Smooth muscle cell (in vitro differentiated cells): ENCODE measurements at regions not wholly inside any gene's neighbourhood (a gene's known extent, or its start where the extent isn't known, plus 50 kb on each side); places are given as distances from the start of the nearest gene placed in this dataset.

Experiments used
- DNase-seq: peaks from one replicate; lab custom pipeline; 2025; ENCODE audit not compliant: unreplicated experiment; lab: John Stamatoyannopoulos, UW
- H2AFZ ChIP-seq: fragments of 200-600 bp; sonication (generic); 2 replicates; pipeline ENCODE4 v1.6.0; 2016; ENCODE audit warnings: antibody characterized with exemption, low read depth, mild to moderate bottlenecking
- H3F3A ChIP-seq: fragments of 200-600 bp; sonication (generic); 2 replicates; pipeline ENCODE4 v1.6.0; 2017; ENCODE audit warnings: antibody characterized with exemption, low read depth
- H3K27ac ChIP-seq: fragments of 200-600 bp; sonication (generic); 2 replicates; pipeline ENCODE4 v1.5.1; 2016; ENCODE audit warnings: low read depth, mild to moderate bottlenecking
- H3K27me3 ChIP-seq: fragments of 200-600 bp; sonication (generic); 2 replicates; pipeline ENCODE4 v1.6.1; 2016; ENCODE audit warnings: low read depth, mild to moderate bottlenecking
- H3K36me3 ChIP-seq: fragments of 200-600 bp; sonication (generic); 2 replicates; pipeline ENCODE4 v1.5.1; 2016; ENCODE audit warnings: low read depth
- H3K4me1 ChIP-seq: fragments of 200-600 bp; sonication (generic); 2 replicates; pipeline ENCODE4 v1.5.1; 2016; ENCODE audit warnings: low read depth
- H3K4me2 ChIP-seq: fragments of 200-600 bp; sonication (generic); 2 replicates; pipeline ENCODE4 v1.6.0; 2016; ENCODE audit warnings: mild to moderate bottlenecking
- H3K4me3 ChIP-seq: fragments of 200-600 bp; sonication (generic); 2 replicates; pipeline ENCODE4 v1.5.1; 2016; ENCODE audit warnings: mild to moderate bottlenecking
- H3K79me2 ChIP-seq: fragments of 200-600 bp; sonication (generic); 2 replicates; pipeline ENCODE4 v1.6.0; 2016; ENCODE audit warnings: low read depth, mild to moderate bottlenecking
- H3K9ac ChIP-seq: fragments of 200-600 bp; sonication (generic); 2 replicates; pipeline ENCODE4 v1.6.0; 2016; ENCODE audit warnings: low read depth
- H3K9me3 ChIP-seq: fragments of 200-600 bp; sonication (generic); replicated peaks from 2 replicates; pipeline ENCODE4 v1.5.1; 2016; ENCODE audit warnings: low read depth
- H4K20me1 ChIP-seq: fragments of 200-600 bp; sonication (generic); 2 replicates; pipeline ENCODE4 v1.6.0; 2016; ENCODE audit warnings: low read depth
- WGBS: methylation state at CpG from one replicate; pipeline ENCODE4 v1.1.7; 2016; ENCODE audit warnings: low lambda C conversion rate; 5-methylcytosine and 5-hydroxymethylcytosine counted together
- TF ChIP-seq, protein P1 (sequence below): fragments of 200-600 bp; sonication (generic); IDR thresholded peaks from 2 replicates; pipeline ENCODE4 v1.5.1; 2017; ENCODE audit warnings: borderline replicate concordance, mild to moderate bottlenecking, antibody characterized with exemption; ENCODE audit not compliant: insufficient read depth, poor library complexity, severe bottlenecking

GRCh38 chr20:39117491-39117890, 155.3 kb downstream of the DHX35 start:
- no peak for DNase-seq
- TF ChIP-seq, protein P1, sequence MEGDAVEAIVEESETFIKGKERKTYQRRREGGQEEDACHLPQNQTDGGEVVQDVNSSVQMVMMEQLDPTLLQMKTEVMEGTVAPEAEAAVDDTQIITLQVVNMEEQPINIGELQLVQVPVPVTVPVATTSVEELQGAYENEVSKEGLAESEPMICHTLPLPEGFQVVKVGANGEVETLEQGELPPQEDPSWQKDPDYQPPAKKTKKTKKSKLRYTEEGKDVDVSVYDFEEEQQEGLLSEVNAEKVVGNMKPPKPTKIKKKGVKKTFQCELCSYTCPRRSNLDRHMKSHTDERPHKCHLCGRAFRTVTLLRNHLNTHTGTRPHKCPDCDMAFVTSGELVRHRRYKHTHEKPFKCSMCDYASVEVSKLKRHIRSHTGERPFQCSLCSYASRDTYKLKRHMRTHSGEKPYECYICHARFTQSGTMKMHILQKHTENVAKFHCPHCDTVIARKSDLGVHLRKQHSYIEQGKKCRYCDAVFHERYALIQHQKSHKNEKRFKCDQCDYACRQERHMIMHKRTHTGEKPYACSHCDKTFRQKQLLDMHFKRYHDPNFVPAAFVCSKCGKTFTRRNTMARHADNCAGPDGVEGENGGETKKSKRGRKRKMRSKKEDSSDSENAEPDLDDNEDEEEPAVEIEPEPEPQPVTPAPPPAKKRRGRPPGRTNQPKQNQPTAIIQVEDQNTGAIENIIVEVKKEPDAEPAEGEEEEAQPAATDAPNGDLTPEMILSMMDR: no peak
- H3K27ac ChIP-seq: no peak overlapping the region
- H3K27me3 ChIP-seq: no peaks in the 10 kb centered on the region
- H3K79me2 ChIP-seq: no peaks in the 10 kb centered on the region
- H3K4me2 ChIP-seq: no peak overlapping the region
- no peaks in the 10 kb centered on the region for H4K20me1 ChIP-seq
- H3K36me3 ChIP-seq: no peaks in the 10 kb centered on the region
- no peak overlapping the region for H3K9ac ChIP-seq
- H2AFZ ChIP-seq: no peak overlapping the region
- no peaks in the 10 kb centered on the region for H3F3A ChIP-seq
- no peaks in the 10 kb centered on the region for H3K9me3 ChIP-seq
- peaks cover 2% of the 10 kb centered on the region for H3K4me1 ChIP-seq
- H3K4me3 ChIP-seq: no peak overlapping the region

- no peak overlapping the region for H3K9ac ChIP-seq
- no peaks in the 10 kb centered on the region for H3K79me2 ChIP-seq
- H3K36me3 ChIP-seq: no peaks in the 10 kb centered on the region
- H3K4me1 ChIP-seq: peaks cover 6% of the 10 kb centered on the region
- no peak overlapping the region for H3K27ac ChIP-seq
- 95% methylated on average over 2 of the region's 2 CpGs for WGBS
- peaks cover 3% of the 10 kb centered on the region for H3K27me3 ChIP-seq
- DNase-seq: no peak
- no peak overlapping the region for H3K4me3 ChIP-seq
- H3K4me2 ChIP-seq: no peak overlapping the region
- no peaks in the 10 kb centered on the region for H3K9me3 ChIP-seq
- no peak overlapping the region for H2AFZ ChIP-seq
- no peaks in the 10 kb centered on the region for H4K20me1 ChIP-seq
- TF ChIP-seq, protein P1: no peak
- H3F3A ChIP-seq: no peaks in the 10 kb centered on the region
These were observed 153.9 kb downstream of the DHX35 start for GRCh38 chr20:39116020-39116419.

DNA sequence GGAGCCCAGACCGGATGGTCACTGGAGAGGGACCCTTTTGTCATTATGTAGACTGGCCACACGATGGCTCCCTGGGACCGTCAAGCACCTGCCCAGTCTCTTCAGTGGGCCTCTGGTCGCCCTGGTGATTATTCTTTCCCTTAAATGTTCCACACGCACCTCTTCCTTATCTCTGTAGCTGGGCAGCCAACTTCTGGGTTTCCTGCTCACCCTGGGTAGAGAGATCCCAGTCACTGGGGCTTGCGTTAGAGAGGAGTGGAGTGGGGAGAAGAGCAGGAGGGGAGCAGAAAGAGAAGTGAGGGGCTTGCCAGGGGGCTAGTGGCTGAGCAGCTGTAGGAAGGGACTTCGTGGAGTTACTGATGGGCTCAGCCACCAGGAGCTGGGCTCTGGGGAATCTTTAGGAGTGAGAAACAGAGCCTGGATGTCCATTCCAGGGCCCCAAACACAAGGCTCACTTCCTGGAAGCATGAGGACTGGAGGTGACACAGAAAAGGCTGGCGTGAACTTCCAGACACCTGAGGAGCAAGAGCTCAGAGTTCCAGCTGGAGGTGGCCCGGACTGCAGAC, 150.1 kb downstream of the DHX35 start:
- Histone ChIP-seq H3K27ac (no peak overlapping the region), H3K27me3 (peaks cover 12% of the 10 kb centered on the region), H3K36me3 (no peaks in the 10 kb centered on the region), H3K4me1 (peaks cover 11% of the 10 kb centered on the region), H3K4me2 (peak overlapping the region; percentile 45), H3K9ac (no peak overlapping the region), H3K79me2 (no peaks in the 10 kb centered on the region), H2AFZ (no peak overlapping the region), H3K4me3 (no peak overlapping the region), H3K9me3 (no peaks in the 10 kb centered on the region), H3F3A (no peaks in the 10 kb centered on the region), H4K20me1 (no peaks in the 10 kb centered on the region)
- TF ChIP-seq, protein P1: peak; percentile 66
- peak; percentile 11 for DNase-seq
- WGBS: 32% methylated on average over 9 of the region's 9 CpGs

DNA sequence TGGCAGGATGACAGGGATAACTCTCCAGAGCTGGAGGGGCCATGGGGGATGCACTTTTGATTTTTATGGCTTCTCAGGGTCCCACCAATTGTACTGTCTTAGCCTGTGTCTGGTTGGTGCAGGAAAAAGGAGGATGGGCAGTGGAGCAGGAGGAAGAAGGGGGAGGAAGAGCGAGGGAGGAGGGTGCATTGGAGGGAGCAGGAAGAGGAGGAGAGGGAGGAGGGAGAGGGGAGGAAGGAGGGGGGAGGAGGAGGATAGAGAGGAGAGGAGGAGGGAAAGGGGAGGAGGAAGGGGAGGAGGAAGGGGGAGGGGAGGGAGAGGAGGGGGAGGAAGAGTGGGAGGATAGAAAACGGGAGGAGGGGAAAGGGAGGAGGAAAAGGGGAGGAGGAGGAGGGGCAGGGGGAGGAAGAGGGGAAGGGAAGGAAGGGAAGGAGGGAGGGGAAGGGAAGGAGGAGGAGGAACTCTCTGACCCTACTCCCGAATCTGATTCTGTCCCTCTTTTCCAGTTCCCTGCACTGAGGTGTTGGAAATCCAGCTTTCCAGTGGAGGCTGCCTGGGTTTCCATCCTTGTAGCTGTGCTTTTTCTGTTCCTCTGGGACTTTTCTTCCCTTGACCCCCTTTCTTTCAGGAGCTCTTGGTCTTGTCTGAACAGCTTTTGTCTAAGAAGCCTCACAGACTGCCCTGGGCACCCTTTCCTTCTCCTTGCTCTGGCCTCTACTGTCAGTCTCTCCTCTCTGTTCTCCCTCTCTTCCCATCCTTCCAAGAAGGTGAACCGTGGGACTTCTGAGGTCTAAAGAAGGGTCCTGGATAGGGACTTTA, 149.4 kb downstream of the DHX35 start:
- no peak overlapping the region for H3K4me2 ChIP-seq
- no peak for DNase-seq
- H3K9me3 ChIP-seq: no peaks in the 10 kb centered on the region
- peaks cover 12% of the 10 kb centered on the region for H3K27me3 ChIP-seq
- H4K20me1 ChIP-seq: no peaks in the 10 kb centered on the region
- H3K27ac ChIP-seq: no peak overlapping the region
- no peak overlapping the region for H3K9ac ChIP-seq
- TF ChIP-seq, protein P1: no peak
- no peak overlapping the region for H2AFZ ChIP-seq
- no peaks in the 10 kb centered on the region for H3K79me2 ChIP-seq
- whole genome bisulfite sequencing: 27% methylated on average over 2 of the region's 4 CpGs
- peaks cover 11% of the 10 kb centered on the region for H3K4me1 ChIP-seq
- no peaks in the 10 kb centered on the region for H3F3A ChIP-seq
- no peaks in the 10 kb centered on the region for H3K36me3 ChIP-seq
- no peak overlapping the region for H3K4me3 ChIP-seq
